ENCODE measurements at regions not wholly inside any gene's neighbourhood (a gene's known extent, or its start where the extent isn't known, plus 50 kb on each side); places are given as distances from the start of the nearest gene placed in this dataset.

- DNase-seq (ENCODE audit: low read depth) = no peak
These were observed 180.4 kb downstream of the KATNAL1 start for GRCh38 chr13:30126903-30127428.

GRCh38 chr13:30125422-30126073 lies 181.8 kb downstream of the KATNAL1 start:
- DNase-seq (ENCODE audit: low read depth) = peak; percentile 76

- DNase-seq (ENCODE audit: low read depth) = no peak
These were observed 183.1 kb downstream of the KATNAL1 start for GRCh38 chr13:30124131-30124768.

- no peak for DNase-seq (ENCODE audit: low read depth)
These were observed 183.8 kb downstream of the KATNAL1 start for GRCh38 chr13:30123575-30123974.

- no peak for DNase-seq (ENCODE audit: low read depth)
These were observed 185.7 kb downstream of the KATNAL1 start for GRCh38 chr13:30121666-30122065.

GRCh38 chr13:30121244-30121643 lies 186.1 kb downstream of the KATNAL1 start:
- no peak for DNase-seq (ENCODE audit: low read depth)

GRCh38 chr13:30120133-30120822 lies 187.1 kb downstream of the KATNAL1 start:
- DNase-seq (ENCODE audit: low read depth) = no peak

- peak; percentile 59 for DNase-seq (ENCODE audit: low read depth)
These were observed 187.9 kb downstream of the KATNAL1 start for GRCh38 chr13:30119476-30119875.

- DNase-seq (ENCODE audit: low read depth) = no peak
These were observed 191.0 kb downstream of the KATNAL1 start for GRCh38 chr13:30116379-30116778.

GRCh38 chr13:30115257-30115600 lies 192.1 kb downstream of the KATNAL1 start:
- no peak for DNase-seq (ENCODE audit: low read depth)

- DNase-seq (ENCODE audit: low read depth) = peak; percentile 80
These were observed 192.6 kb downstream of the KATNAL1 start for GRCh38 chr13:30114571-30115256.

GRCh38 chr13:30113983-30114570 lies 193.3 kb downstream of the KATNAL1 start:
- no peak for DNase-seq (ENCODE audit: low read depth)

GRCh38 chr13:30113551-30113950 lies 193.8 kb downstream of the KATNAL1 start:
- DNase-seq (ENCODE audit: low read depth) = no peak

- DNase-seq (ENCODE audit: low read depth) = peak; percentile 76
These were observed 194.5 kb downstream of the KATNAL1 start for GRCh38 chr13:30112602-30113435.

GRCh38 chr13:30111810-30112209 lies 195.5 kb downstream of the KATNAL1 start:
- no peak for DNase-seq (ENCODE audit: low read depth)

GRCh38 chr13:30110301-30111070 lies 196.9 kb downstream of the KATNAL1 start:
- no peak for DNase-seq (ENCODE audit: low read depth)

GRCh38 chr13:30109471-30110135 lies 197.7 kb downstream of the KATNAL1 start:
- DNase-seq (ENCODE audit: low read depth) = no peak

- no peak for DNase-seq (ENCODE audit: low read depth)
These were observed 198.5 kb downstream of the KATNAL1 start for GRCh38 chr13:30108913-30109237.

GRCh38 chr13:30108216-30108912 lies 199.0 kb downstream of the KATNAL1 start:
- no peak for DNase-seq (ENCODE audit: low read depth)
